ENCODE measurements at regions not wholly inside any gene's neighbourhood (a gene's known extent, or its start where the extent isn't known, plus 50 kb on each side); places are given as distances from the start of the nearest gene placed in this dataset.
A peak's percentile ranks its signal among the peaks of the same experiment; 100 is the strongest.
"Not testable (repeated sequence)": the region's sequence is repeated elsewhere in the genome, so short reads cannot be mapped to it uniquely, and the experiment has no call there.

GRCh38 chr13:111586291-111586690 is 265.8 kb downstream of the TEX29 start:
- peaks cover 9% of the 10 kb centered on the region for H3K27me3 Mint-ChIP-seq (ENCODE audit: unreplicated experiment)

GRCh38 chr13:111587249-111587648 is 266.8 kb downstream of the TEX29 start:
- H3K4me3 Mint-ChIP-seq (ENCODE audit: unreplicated experiment): no peak overlapping the region
- no peaks in the 10 kb centered on the region for H3K9me3 Mint-ChIP-seq (ENCODE audit: unreplicated experiment)

More at GRCh38 chr13:111586291-111586690, 265.8 kb downstream of the TEX29 start:
- H3K9me3 Mint-ChIP-seq (ENCODE audit: unreplicated experiment): no peaks in the 10 kb centered on the region
- H3K4me3 Mint-ChIP-seq (ENCODE audit: unreplicated experiment): no peak overlapping the region
- H3K4me1 Mint-ChIP-seq (ENCODE audit: unreplicated experiment): no peaks in the 10 kb centered on the region
- peaks cover 5% of the 10 kb centered on the region for H3K36me3 Mint-ChIP-seq (ENCODE audit: low read depth, unreplicated experiment)
- no peak for TF ChIP-seq CTCF (IDR thresholded peaks at IDR 0.05; ENCODE audit: unreplicated experiment)
- DNase-seq (ENCODE audit: low spot score): no peak
- no peak overlapping the region for H3K27ac Mint-ChIP-seq (ENCODE audit: unreplicated experiment)

GRCh38 chr13:111589321-111589720 is 268.9 kb downstream of the TEX29 start:
- Mint-ChIP-seq H3K9me3 (ENCODE audit: unreplicated experiment) (no peaks in the 10 kb centered on the region), H3K4me3 (ENCODE audit: unreplicated experiment) (no peak overlapping the region), H3K36me3 (ENCODE audit: low read depth, unreplicated experiment) (peaks cover 5% of the 10 kb centered on the region), H3K27ac (ENCODE audit: unreplicated experiment) (no peak overlapping the region), H3K4me1 (ENCODE audit: unreplicated experiment) (no peaks in the 10 kb centered on the region), H3K27me3 (ENCODE audit: unreplicated experiment) (peaks cover 7% of the 10 kb centered on the region)
- TF ChIP-seq CTCF (IDR thresholded peaks at IDR 0.05; ENCODE audit: unreplicated experiment): no peak
- DNase-seq (ENCODE audit: low spot score): no peak

More at GRCh38 chr13:111587249-111587648, 266.8 kb downstream of the TEX29 start:
- Mint-ChIP-seq H3K4me1 (ENCODE audit: unreplicated experiment) (no peaks in the 10 kb centered on the region), H3K36me3 (ENCODE audit: low read depth, unreplicated experiment) (peaks cover 5% of the 10 kb centered on the region), H3K27me3 (ENCODE audit: unreplicated experiment) (peaks cover 7% of the 10 kb centered on the region), H3K27ac (ENCODE audit: unreplicated experiment) (no peak overlapping the region)
- TF ChIP-seq CTCF (IDR thresholded peaks at IDR 0.05; ENCODE audit: unreplicated experiment): no peak
- no peak for DNase-seq (ENCODE audit: low spot score)

- peak overlapping the region; percentile 7 for H3K27ac Mint-ChIP-seq (ENCODE audit: unreplicated experiment)
- peaks cover 5% of the 10 kb centered on the region for H3K36me3 Mint-ChIP-seq (ENCODE audit: low read depth, unreplicated experiment)
- H3K27me3 Mint-ChIP-seq (ENCODE audit: unreplicated experiment): peaks cover 9% of the 10 kb centered on the region
- no peak overlapping the region for H3K4me3 Mint-ChIP-seq (ENCODE audit: unreplicated experiment)
- H3K9me3 Mint-ChIP-seq (ENCODE audit: unreplicated experiment): no peaks in the 10 kb centered on the region
- H3K4me1 Mint-ChIP-seq (ENCODE audit: unreplicated experiment): no peaks in the 10 kb centered on the region
- no peak for TF ChIP-seq CTCF (IDR thresholded peaks at IDR 0.05; ENCODE audit: unreplicated experiment)
- no peak for DNase-seq (ENCODE audit: low spot score)
These were observed 269.6 kb downstream of the TEX29 start for GRCh38 chr13:111589992-111590391.

GRCh38 chr13:111590796-111591195 is 270.4 kb downstream of the TEX29 start:
- peaks cover 5% of the 10 kb centered on the region for H3K36me3 Mint-ChIP-seq (ENCODE audit: low read depth, unreplicated experiment)

GRCh38 chr13:111593490-111593889 is 273.0 kb downstream of the TEX29 start:
- H3K27me3 Mint-ChIP-seq (ENCODE audit: unreplicated experiment); H3K4me3 Mint-ChIP-seq (ENCODE audit: unreplicated experiment); H3K4me1 Mint-ChIP-seq (ENCODE audit: unreplicated experiment); H3K9me3 Mint-ChIP-seq (ENCODE audit: unreplicated experiment); H3K27ac Mint-ChIP-seq (ENCODE audit: unreplicated experiment); H3K36me3 Mint-ChIP-seq (ENCODE audit: low read depth, unreplicated experiment); DNase-seq (ENCODE audit: low spot score): not testable (repeated sequence)

More at GRCh38 chr13:111590796-111591195, 270.4 kb downstream of the TEX29 start:
- no peak for DNase-seq (ENCODE audit: low spot score)
- Mint-ChIP-seq H3K27me3 (ENCODE audit: unreplicated experiment) (peaks cover 9% of the 10 kb centered on the region), H3K9me3 (ENCODE audit: unreplicated experiment) (peaks cover 4% of the 10 kb centered on the region), H3K4me1 (ENCODE audit: unreplicated experiment) (no peaks in the 10 kb centered on the region), H3K27ac (ENCODE audit: unreplicated experiment) (no peak overlapping the region), H3K4me3 (ENCODE audit: unreplicated experiment) (no peak overlapping the region)
- TF ChIP-seq CTCF (IDR thresholded peaks at IDR 0.05; ENCODE audit: unreplicated experiment): no peak
